SIG-M5 treated with dmso at 0.1 percent for 504 hours (cell line): ENCODE measurements at regions not wholly inside any gene's neighbourhood (a gene's known extent, or its start where the extent isn't known, plus 50 kb on each side); places are given as distances from the start of the nearest gene placed in this dataset.

Experiments
- DNase-seq: peaks from one replicate; lab custom pipeline; 2025; ENCODE audit not compliant: unreplicated experiment; lab: John Stamatoyannopoulos, UW

DNA sequence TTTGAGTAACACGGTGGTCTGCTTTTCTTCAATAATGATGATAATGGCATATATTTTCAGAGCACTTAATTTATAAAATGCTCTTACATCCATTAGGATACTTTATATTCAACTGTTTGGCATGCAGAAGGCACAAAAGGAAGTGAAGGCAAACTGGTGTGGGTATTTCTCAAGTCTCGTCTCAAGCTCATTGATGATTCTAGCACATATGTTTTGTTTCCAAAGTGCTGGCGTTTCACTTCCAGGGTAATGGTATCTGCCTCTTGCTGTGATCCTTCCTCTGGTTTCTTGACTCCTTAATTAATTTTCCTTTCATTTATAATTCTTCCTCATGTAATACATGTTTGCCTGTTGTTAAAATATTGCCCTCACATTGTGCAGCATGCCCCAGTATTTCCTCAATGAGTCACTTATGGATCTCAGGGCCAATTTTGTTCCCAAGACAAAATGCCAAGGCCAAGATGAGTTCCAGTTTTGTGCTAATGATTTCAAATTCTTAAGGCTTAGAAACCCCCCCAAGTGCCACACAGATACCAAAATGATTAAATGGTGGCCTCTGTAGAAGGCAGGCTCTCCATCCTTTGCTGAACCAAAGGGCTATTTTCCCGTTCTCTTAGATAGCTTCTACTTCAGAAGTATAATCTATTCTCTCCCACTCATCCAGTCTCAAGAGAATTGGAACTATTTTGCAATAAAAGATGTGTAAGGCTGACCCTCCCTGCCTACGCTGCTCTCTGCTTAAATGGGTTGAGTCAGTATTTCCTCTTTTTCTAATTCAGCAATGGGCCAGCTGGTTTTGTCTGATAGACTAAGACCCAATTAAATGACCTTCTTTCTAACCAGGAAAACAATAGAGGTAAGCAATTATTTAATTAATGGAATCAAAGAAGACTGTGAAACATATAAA, 171.2 kb downstream of the ZNF365 start:
- peak; percentile 91 for DNase-seq

DNA sequence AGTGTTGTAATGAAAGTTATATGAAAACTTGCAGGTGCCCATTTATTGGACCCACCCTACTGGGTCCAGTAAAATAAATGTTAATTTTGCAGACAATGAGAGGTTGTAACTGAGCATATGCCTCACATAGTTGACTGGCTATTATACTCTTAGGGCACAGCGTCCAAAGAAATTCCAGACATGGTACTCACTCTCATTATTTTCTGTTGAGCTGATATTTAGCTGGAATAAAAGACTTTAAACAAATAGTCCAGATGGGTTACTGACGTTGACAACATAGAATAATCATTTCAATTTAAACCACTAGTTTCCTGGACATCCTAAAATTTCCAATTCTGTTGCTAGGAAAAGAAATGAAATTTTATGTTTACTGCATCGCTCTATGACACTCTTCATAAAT, 174.5 kb downstream of the ZNF365 start:
- DNase-seq = no peak

- DNase-seq = no peak
Measured at GRCh38 chr10:62550173-62550572, 176.0 kb downstream of the ZNF365 start.

DNA sequence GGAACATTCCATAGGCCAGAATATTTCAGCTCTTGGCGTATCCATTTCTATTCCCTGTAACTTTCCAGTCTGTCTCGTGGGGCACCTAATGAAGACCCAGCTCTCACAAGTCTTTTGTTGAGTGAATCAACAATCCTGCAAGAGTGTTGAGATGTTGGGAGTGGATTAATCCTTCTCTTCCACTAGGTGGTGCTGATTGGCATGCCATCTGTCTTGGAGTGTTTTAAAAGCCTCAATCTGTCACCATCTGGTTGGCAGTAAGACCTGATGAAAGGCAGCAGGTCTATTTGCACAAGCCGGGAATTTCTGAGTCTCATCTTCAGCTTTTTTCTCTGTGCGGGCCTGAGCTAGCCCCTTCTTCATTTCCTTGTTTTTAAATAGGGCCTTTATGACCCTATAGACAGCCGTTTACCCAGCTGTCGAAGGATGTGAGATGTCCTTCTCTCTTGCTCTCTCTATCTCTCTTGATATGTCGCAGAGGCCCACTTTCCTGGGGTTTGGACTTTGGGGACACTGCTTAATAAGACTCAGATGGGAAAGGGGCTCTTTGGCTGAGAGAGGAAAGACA, 180.5 kb downstream of the ZNF365 start:
- peak; percentile 53 for DNase-seq

GRCh38 chr10:62559481-62560200, 185.5 kb downstream of the ZNF365 start:
- DNase-seq = no peak

DNA sequence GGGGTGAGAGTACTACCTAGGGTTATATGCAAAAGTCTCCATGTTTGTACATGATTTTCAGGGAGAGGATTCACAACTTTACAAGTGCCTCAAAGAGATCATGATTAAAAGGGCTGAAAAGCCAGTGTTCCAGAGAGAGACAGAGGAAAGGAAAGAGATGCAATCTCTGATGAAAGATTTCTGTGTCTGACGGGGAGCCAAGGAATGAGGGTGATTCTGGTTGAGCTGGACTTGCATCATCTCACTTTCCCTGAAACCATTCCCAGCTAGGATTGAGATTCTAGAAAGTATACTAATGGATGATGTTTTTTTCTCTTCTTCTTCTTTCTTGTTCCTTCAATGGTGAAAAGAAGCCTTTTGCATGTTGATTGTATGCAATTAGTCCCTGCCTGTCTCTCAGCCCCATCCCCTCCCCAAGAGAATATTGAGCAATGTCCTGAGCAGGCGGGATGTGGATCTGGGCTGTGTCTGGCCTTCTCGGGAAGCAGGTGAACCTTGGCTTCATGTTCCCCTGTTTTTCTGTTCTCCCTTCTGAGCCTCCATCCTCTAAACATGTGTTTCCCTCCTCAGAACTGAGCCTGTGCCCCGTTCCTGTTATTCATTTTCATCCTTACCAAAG, 186.1 kb downstream of the ZNF365 start:
- DNase-seq = no peak

GRCh38 chr10:62561151-62561550, 187.0 kb downstream of the ZNF365 start:
- no peak for DNase-seq

GRCh38 chr10:62562101-62562500, 187.9 kb downstream of the ZNF365 start:
- DNase-seq = no peak

DNA sequence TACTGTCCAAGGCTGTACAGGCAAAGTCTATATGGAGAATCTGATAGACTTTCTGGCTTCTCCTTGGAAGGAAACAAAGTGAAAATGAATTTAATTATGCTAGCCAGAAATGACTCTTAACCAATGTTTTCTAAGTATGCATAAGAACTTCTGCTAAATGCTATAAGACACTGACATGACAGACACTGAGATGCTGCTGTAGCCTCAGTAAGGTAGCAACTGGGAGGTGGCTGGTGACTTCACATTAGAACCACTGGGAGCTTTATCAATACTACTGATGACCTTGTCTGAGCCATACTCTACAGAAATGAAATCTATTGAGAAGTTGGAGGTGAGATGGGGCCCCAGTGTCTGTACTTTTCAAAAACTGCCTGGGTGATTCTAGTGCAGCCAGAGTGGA, 188.6 kb downstream of the ZNF365 start:
- no peak for DNase-seq

GRCh38 chr10:62573929-62574328, 199.8 kb downstream of the ZNF365 start:
- no peak for DNase-seq

DNA sequence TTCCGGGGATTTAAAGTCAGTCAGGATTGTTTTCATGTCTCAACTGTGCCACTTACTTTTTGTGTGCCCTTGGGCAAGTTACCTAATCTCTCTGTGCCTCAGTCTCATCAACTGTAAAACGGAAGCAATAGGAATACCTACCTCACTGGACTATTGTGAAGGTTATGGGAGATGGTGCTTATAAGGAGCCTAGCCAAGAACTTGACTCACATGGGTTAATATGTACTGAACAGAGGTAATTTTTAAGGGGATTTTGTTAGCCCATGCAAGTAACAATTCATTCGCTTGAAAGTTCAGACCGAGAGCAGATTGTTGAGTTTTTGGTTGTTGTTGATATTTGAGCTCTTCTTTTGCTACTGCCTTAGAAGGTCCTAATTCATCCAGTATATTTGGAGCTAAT, 202.9 kb downstream of the ZNF365 start:
- DNase-seq = no peak

DNA sequence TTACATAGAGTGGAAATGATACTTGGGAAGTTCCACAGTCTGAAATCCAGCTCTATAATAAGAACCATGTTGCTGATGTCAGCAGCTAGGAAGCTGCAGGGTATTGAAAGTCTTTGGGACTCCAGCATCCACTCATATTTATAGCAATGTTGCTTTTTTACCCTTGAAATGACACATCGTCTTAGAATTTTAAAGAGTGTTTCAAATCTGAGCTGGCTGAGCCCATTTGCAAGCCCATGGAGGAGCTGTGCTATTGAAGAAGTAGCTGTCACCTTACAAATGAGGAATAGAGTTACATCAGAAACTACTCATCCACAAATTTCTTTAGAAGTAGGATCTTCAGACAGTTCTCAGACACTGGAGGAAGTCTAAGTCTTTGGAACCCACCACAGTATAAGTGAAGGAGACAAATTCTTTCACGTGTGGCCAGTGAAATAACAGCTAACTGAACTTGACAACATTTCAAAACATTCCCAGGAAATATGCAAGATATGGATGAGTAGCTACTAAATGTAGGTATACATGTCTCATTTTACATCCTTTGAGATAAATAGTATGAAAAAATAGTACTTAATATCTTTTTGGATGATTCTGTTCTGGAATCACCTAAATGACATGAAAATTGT, 203.6 kb downstream of the ZNF365 start:
- DNase-seq = no peak

GRCh38 chr10:62578301-62578700, 204.1 kb downstream of the ZNF365 start:
- DNase-seq = no peak

- DNase-seq = no peak
Measured at GRCh38 chr10:62578916-62579315, 204.7 kb downstream of the ZNF365 start.

DNA sequence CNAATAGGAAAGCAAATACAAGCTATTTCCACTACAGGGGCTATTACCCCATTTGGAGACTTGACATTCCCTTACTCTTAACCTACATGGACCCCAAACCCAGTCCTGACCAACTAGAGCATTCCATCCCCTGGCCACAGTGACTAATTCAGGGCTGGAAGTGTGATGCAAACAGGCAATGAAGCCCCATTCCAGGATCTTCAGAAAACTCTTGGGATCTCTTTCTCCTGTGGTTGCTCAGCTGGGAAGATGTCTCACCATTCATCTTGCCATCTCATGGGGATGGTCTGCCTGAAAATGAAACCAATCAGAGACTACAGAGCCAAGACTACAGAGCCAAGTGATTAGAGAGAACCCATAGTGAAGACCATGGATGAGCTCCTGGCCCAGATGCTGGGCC, 206.2 kb downstream of the ZNF365 start:
- DNase-seq = no peak

- no peak for DNase-seq
Measured at GRCh38 chr10:62581351-62581750, 207.2 kb downstream of the ZNF365 start.

DNA sequence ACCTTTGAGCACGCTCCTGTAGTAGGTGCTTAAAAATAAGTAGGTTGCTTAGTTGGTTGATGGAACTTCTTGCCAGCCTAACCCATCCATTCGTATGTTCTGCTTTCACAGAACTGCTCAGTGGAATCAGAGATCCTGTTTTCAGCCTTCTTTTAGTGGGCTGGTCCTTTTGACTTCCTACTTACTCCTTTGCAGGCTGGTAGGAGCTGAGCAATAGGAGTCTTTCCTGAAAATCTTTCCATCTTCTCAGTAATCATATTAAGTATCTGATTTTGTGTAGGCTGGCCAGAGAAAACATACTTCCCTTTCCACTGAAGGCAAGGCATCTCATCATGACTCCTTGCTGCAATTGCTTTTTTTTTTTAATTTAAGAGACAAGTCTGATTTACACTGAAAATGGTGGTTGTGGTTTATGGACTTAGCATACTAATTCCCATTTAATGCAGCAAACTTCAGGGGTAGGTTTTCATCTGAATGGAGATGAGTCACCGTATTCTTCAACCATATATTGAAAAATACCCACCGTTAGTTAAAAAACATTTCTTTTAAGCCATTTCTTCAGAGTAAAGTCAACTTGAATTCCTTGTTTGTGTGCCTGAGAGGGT, 208.0 kb downstream of the ZNF365 start:
- DNase-seq = no peak

GRCh38 chr10:62582804-62583208, 208.6 kb downstream of the ZNF365 start:
- no peak for DNase-seq

DNA sequence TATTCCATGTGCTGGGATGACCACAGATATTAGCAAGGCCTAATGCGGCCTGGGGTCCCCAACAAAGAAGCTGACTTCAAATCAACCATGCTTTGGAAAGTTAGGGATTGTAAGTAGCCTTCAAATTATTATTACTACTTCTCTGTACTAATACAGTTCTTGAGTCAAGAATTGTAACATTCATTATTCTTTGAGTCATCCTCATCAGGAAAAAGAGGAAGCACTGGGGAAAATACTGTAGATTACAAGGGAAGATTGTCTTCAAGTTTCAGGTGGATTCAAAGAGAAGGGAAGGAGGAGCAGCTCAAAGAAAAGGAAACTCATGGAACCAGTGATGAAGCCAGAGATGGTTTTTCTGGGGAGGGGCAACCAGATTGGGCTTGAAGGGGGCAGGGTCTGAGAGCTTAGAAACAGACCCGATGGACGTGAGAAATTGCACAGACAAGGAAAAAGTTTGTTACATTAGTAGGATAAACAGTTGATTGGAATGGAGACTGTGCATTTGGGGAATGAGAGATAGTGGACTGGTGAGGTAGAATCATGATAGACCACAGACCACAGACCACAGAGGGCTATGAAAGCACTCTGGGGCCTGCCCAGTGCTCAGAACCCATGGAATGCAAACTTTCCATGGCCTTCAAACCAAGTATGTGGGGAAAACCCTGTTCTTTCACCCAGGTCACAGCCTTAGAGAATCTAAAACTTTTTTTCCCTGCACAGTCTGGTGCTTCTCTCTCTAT, 209.9 kb downstream of the ZNF365 start:
- no peak for DNase-seq

- DNase-seq = no peak
Measured at GRCh38 chr10:62584731-62585130, 210.6 kb downstream of the ZNF365 start.
